Transverse colon (tissue), 3 donors: ENCODE measurements at regions not wholly inside any gene's neighbourhood (a gene's known extent, or its start where the extent isn't known, plus 50 kb on each side); places are given as distances from the start of the nearest gene placed in this dataset.

Experiments
- POLR2A ChIP-seq: fragments of 450-650 bp; IDR thresholded peaks from one replicate; pipeline ENCODE4 v1.6.1; 2016; ENCODE audit warnings: antibody characterized with exemption, mild to moderate bottlenecking, moderate library complexity
- TF ChIP-seq, protein P1 (sequence below), 5 experiments: fragments of 200-600 bp in 3 of 5; fragments of 450-650 bp in 2 of 5; sonication (generic) in 3 of 5; IDR thresholded peaks; 1 replicate in 2 of 5; 2 replicates in 3 of 5; pipeline ENCODE4 v1.5.1; 2016 to 2017; ENCODE audit warnings: antibody characterized with exemption in 5 of 5, inconsistent platforms in 3 of 5, mild to moderate bottlenecking in 2 of 5, moderate library complexity in 1 of 5

DNA sequence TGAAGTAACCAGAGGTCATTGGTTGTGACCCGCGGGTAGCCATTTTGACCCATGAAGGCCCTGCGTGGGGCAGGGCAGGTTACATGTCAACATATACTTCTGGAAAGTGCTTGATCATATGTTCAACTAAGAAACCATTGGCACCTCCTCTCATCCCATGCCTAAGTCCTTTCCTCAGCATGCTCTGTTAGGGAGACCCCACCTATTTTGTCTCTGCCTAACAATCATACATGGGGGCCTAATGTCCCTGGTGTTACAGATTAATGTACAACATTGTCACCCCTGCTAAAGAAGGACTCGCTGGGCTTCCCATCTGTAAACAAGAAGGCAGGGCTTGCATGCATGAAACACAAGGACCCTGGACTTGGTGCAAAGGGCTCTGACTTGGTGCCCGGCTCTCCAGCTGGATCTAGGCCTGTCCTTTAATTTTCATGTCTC, 133.7 kb upstream of the TNS3 start:
- TF ChIP-seq, protein P1, sequence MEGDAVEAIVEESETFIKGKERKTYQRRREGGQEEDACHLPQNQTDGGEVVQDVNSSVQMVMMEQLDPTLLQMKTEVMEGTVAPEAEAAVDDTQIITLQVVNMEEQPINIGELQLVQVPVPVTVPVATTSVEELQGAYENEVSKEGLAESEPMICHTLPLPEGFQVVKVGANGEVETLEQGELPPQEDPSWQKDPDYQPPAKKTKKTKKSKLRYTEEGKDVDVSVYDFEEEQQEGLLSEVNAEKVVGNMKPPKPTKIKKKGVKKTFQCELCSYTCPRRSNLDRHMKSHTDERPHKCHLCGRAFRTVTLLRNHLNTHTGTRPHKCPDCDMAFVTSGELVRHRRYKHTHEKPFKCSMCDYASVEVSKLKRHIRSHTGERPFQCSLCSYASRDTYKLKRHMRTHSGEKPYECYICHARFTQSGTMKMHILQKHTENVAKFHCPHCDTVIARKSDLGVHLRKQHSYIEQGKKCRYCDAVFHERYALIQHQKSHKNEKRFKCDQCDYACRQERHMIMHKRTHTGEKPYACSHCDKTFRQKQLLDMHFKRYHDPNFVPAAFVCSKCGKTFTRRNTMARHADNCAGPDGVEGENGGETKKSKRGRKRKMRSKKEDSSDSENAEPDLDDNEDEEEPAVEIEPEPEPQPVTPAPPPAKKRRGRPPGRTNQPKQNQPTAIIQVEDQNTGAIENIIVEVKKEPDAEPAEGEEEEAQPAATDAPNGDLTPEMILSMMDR (IDR thresholded peaks at IDR 0.05), result no peak
- TF ChIP-seq POLR2A, result no peak
